ENCODE measurements at regions not wholly inside any gene's neighbourhood (a gene's known extent, or its start where the extent isn't known, plus 50 kb on each side); places are given as distances from the start of the nearest gene placed in this dataset.

- DNase-seq (ENCODE audit: low spot score): no peak
- in situ Hi-C loops (cut with MboI; ENCODE audit: low sequenced_read_pairs, unreplicated experiment): no loop called here
- no peak for TF ChIP-seq CTCF (IDR thresholded peaks at IDR 0.05; ENCODE audit: borderline replicate concordance, control extremely low read depth, extremely low read depth, insufficient read depth, missing control alignments)
Measured at GRCh38 chr2:52258038-52258437, 1226.1 kb upstream of the NRXN1 start.

- in situ Hi-C loops (cut with MboI; ENCODE audit: low sequenced_read_pairs, unreplicated experiment): no loop called here
- DNase-seq (ENCODE audit: low spot score): no peak
- no peak for TF ChIP-seq CTCF (IDR thresholded peaks at IDR 0.05; ENCODE audit: borderline replicate concordance, control extremely low read depth, extremely low read depth, insufficient read depth, missing control alignments)
Measured at GRCh38 chr2:52253416-52253980, 1221.6 kb upstream of the NRXN1 start.

- no peak for TF ChIP-seq CTCF (IDR thresholded peaks at IDR 0.05; ENCODE audit: borderline replicate concordance, control extremely low read depth, extremely low read depth, insufficient read depth, missing control alignments)
- no peak for DNase-seq (ENCODE audit: low spot score)
- in situ Hi-C loops (cut with MboI; ENCODE audit: low sequenced_read_pairs, unreplicated experiment): no loop called here
Measured at GRCh38 chr2:52238782-52239181, 1206.8 kb upstream of the NRXN1 start.

GRCh38 chr2:52222128-52222527 is 1190.2 kb upstream of the NRXN1 start:
- in situ Hi-C loops (cut with MboI; ENCODE audit: low sequenced_read_pairs, unreplicated experiment): no loop called here
- no peak for DNase-seq (ENCODE audit: low spot score)
- TF ChIP-seq CTCF (IDR thresholded peaks at IDR 0.05; ENCODE audit: borderline replicate concordance, control extremely low read depth, extremely low read depth, insufficient read depth, missing control alignments): no peak

- DNase-seq (ENCODE audit: low spot score): no peak
- in situ Hi-C loops (cut with MboI; ENCODE audit: low sequenced_read_pairs, unreplicated experiment): no loop called here
- TF ChIP-seq CTCF (IDR thresholded peaks at IDR 0.05; ENCODE audit: borderline replicate concordance, control extremely low read depth, extremely low read depth, insufficient read depth, missing control alignments): no peak
Measured at GRCh38 chr2:52220393-52220792, 1188.5 kb upstream of the NRXN1 start.

- no peak for TF ChIP-seq CTCF (IDR thresholded peaks at IDR 0.05; ENCODE audit: borderline replicate concordance, control extremely low read depth, extremely low read depth, insufficient read depth, missing control alignments)
Measured at GRCh38 chr2:52210611-52211010, 1178.7 kb upstream of the NRXN1 start.

GRCh38 chr2:52210161-52210560 is 1178.2 kb upstream of the NRXN1 start:
- DNase-seq (ENCODE audit: low spot score): no peak
- in situ Hi-C loops (cut with MboI; ENCODE audit: low sequenced_read_pairs, unreplicated experiment): no loop called here
- no peak for TF ChIP-seq CTCF (IDR thresholded peaks at IDR 0.05; ENCODE audit: borderline replicate concordance, control extremely low read depth, extremely low read depth, insufficient read depth, missing control alignments)

More at GRCh38 chr2:52210611-52211010, 1178.7 kb upstream of the NRXN1 start:
- in situ Hi-C loops (cut with MboI; ENCODE audit: low sequenced_read_pairs, unreplicated experiment): no loop called here
- DNase-seq (ENCODE audit: low spot score): no peak
